ENCODE measurements at regions not wholly inside any gene's neighbourhood (a gene's known extent, or its start where the extent isn't known, plus 50 kb on each side); places are given as distances from the start of the nearest gene placed in this dataset.

GRCh38 chr6:43877463-43878126, 107.6 kb downstream of the VEGFA start:
- Histone ChIP-seq H3K27ac (ENCODE audit: low read depth, low read length) (no peak overlapping the region), H3K9ac (ENCODE audit: low read depth in 1 of 3, low read length in 3 of 3) (no peak overlapping the region), H3K9me3 (ENCODE audit: control insufficient read depth in 3 of 3, low read length in 3 of 3) (no peaks in the 10 kb centered on the region), H3K4me3 (ENCODE audit: low read length in 3 of 3) (no peak overlapping the region), H3K4me1 (ENCODE audit: control insufficient read depth in 3 of 3, insufficient read depth in 3 of 3, low read length in 3 of 3) (peaks cover 7 to 11% (median 10%) of the 10 kb centered on the region in 3 donors), H3K36me3 (ENCODE audit: control insufficient read depth in 3 of 3, insufficient read depth in 3 of 3, low read length in 3 of 3) (no peaks in the 10 kb centered on the region), H3K27me3 (ENCODE audit: control insufficient read depth in 3 of 3, insufficient read depth in 3 of 3, low read length in 3 of 3) (no peaks in the 10 kb centered on the region)

- Histone ChIP-seq H3K4me1 (ENCODE audit: control insufficient read depth in 3 of 3, insufficient read depth in 3 of 3, low read length in 3 of 3) (peaks cover 7 to 11% (median 10%) of the 10 kb centered on the region in 3 donors), H3K36me3 (ENCODE audit: control insufficient read depth in 3 of 3, insufficient read depth in 3 of 3, low read length in 3 of 3) (no peaks in the 10 kb centered on the region), H3K4me3 (ENCODE audit: low read length in 3 of 3) (no peak overlapping the region)
These were observed 107.0 kb downstream of the VEGFA start for GRCh38 chr6:43877036-43877435.

DNA sequence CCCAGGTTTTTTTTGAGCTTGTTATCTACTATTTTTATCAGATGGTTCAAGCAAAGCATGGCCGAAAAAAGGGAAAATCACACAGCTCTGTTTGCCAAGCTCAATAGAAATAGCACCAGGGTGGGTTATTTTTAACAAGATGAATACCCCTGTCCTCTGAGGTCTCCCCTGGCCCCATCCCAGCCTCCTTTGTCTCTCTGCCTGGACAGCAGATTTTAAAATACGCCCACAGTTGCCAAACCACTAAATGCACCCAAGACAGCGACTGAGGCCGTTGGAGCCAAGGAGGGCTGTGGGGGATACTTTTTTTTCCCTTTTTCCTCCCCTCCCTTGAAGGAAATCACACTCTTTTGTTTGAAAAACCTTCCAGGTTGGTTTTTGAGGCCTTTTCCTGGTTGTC, 106.6 kb downstream of the VEGFA start:
- H3K4me1 ChIP-seq (ENCODE audit: control insufficient read depth in 3 of 3, insufficient read depth in 3 of 3, low read length in 3 of 3) = peaks cover 7 to 11% (median 10%) of the 10 kb centered on the region in 3 donors
- H3K9ac ChIP-seq (ENCODE audit: low read depth in 1 of 3, low read length in 3 of 3) = no peak overlapping the region
- H3K27ac ChIP-seq (ENCODE audit: low read depth, low read length) = no peak overlapping the region
- H3K9me3 ChIP-seq (ENCODE audit: control insufficient read depth in 3 of 3, low read length in 3 of 3) = no peaks in the 10 kb centered on the region
- H3K4me3 ChIP-seq (ENCODE audit: low read length in 3 of 3) = no peak overlapping the region
- H3K27me3 ChIP-seq (ENCODE audit: control insufficient read depth in 3 of 3, insufficient read depth in 3 of 3, low read length in 3 of 3) = no peaks in the 10 kb centered on the region
- H3K36me3 ChIP-seq (ENCODE audit: control insufficient read depth in 3 of 3, insufficient read depth in 3 of 3, low read length in 3 of 3) = no peaks in the 10 kb centered on the region

More at GRCh38 chr6:43877036-43877435, 107.0 kb downstream of the VEGFA start:
- H3K9ac ChIP-seq (ENCODE audit: low read depth in 1 of 3, low read length in 3 of 3) = no peak overlapping the region
- H3K27ac ChIP-seq (ENCODE audit: low read depth, low read length) = no peak overlapping the region
- no peaks in the 10 kb centered on the region for H3K9me3 ChIP-seq (ENCODE audit: control insufficient read depth in 3 of 3, low read length in 3 of 3)
- no peaks in the 10 kb centered on the region for H3K27me3 ChIP-seq (ENCODE audit: control insufficient read depth in 3 of 3, insufficient read depth in 3 of 3, low read length in 3 of 3)

- Histone ChIP-seq H3K9me3 (ENCODE audit: control insufficient read depth in 3 of 3, low read length in 3 of 3) (no peaks in the 10 kb centered on the region), H3K27ac (ENCODE audit: low read depth, low read length) (no peak overlapping the region), H3K27me3 (ENCODE audit: control insufficient read depth in 3 of 3, insufficient read depth in 3 of 3, low read length in 3 of 3) (no peaks in the 10 kb centered on the region), H3K36me3 (ENCODE audit: control insufficient read depth in 3 of 3, insufficient read depth in 3 of 3, low read length in 3 of 3) (no peaks in the 10 kb centered on the region), H3K4me1 (ENCODE audit: control insufficient read depth in 3 of 3, insufficient read depth in 3 of 3, low read length in 3 of 3) (peaks cover 7 to 11% (median 10%) of the 10 kb centered on the region in 3 donors), H3K4me3 (ENCODE audit: low read length in 3 of 3) (no peak overlapping the region), H3K9ac (ENCODE audit: low read depth in 1 of 3, low read length in 3 of 3) (no peak overlapping the region)
These were observed 106.0 kb downstream of the VEGFA start for GRCh38 chr6:43875849-43876572.

DNA sequence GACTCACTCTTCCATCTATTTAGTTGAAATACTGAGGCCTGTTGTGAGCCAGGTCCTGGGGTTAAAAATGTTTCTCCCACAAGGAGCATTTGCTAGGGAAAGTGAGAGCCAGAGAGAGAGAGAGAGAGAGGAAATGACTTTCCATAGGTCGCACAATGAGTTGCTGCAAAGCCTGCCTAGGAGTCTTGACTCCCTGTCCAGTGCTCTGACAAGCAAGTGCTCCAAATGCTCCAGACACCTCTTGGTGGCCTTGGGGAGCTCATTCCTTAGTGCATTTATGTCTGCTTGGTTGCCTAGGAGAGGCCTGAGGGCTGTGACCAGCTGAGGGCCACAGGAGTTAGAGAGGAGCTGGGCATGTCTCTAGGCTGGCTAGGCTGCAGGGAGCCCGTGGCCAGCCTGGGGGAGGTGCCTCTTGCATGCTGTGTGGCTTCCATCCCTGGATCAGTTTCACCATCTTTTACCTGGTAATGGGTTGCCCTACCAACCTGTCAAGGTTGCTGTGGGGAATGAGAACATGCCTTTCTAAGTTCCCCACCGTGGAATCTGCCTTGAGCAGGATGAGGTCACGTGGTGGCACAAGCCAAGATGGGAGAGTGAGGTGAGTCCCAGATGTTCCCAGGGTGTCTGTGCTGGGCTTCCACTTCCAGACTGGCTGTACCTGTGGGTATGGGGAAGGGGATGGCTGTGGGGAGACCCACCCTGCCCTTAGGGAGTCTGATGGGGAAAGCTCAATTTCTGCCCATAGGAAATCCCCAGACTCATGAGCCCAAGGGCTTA, 105.0 kb downstream of the VEGFA start:
- no peak overlapping the region for H3K27ac ChIP-seq (ENCODE audit: low read depth, low read length)
- peaks cover 7 to 12% (median 11%) of the 10 kb centered on the region in 3 donors for H3K4me1 ChIP-seq (ENCODE audit: control insufficient read depth in 3 of 3, insufficient read depth in 3 of 3, low read length in 3 of 3)
- H3K27me3 ChIP-seq (ENCODE audit: control insufficient read depth in 3 of 3, insufficient read depth in 3 of 3, low read length in 3 of 3) = no peaks in the 10 kb centered on the region
- no peak overlapping the region for H3K4me3 ChIP-seq (ENCODE audit: low read length in 3 of 3)
- H3K9me3 ChIP-seq (ENCODE audit: control insufficient read depth in 3 of 3, low read length in 3 of 3) = no peaks in the 10 kb centered on the region
- H3K9ac ChIP-seq (ENCODE audit: low read depth in 1 of 3, low read length in 3 of 3) = no peak overlapping the region
- no peaks in the 10 kb centered on the region for H3K36me3 ChIP-seq (ENCODE audit: control insufficient read depth in 3 of 3, insufficient read depth in 3 of 3, low read length in 3 of 3)

DNA sequence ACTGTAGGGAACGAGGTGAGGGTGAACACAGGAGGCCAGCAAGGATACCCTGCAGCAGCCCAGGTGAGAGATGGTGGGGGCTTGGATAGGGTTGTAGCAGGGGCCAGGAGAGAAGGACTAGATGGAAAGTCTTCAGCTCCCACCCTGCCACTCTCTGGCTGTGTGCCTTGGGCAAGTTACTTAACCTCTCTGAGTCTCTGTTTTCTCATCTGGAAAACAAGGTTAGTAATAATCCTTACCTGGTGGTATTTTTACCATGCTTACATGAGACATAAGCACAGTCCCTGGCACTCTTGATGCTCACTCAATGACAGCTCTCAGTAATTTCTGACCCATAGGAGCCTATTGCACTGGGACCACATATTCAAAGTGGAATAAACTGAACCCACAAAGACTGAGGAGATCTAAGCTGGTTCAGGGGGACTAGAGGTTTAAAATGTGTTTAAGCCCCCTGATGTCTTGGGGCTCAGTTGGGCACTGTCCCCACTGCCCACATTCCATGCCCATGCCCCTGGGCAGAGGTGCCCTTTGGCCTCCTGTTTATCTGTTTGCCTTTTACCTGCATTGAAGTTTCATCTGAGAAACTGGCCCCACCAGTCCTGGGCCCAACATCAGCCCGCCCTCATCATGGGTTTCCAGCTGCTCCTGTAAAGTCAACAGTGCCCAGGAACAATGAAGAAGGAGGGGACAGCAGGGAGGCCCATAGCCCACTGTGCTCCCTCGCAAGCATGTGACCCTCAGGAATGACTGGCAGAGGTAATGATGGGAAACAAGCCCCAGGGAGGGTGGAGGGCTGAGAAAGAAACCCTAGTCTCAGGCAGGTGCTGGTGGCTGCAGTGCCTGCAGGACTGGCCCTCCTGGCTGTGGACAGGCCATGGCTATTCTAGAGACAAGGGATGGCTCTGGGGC, 104.0 kb downstream of the VEGFA start:
- peaks cover 9 to 21% (median 13%) of the 10 kb centered on the region in 3 donors for H3K4me1 ChIP-seq (ENCODE audit: control insufficient read depth in 3 of 3, insufficient read depth in 3 of 3, low read length in 3 of 3)
- H3K9me3 ChIP-seq (ENCODE audit: control insufficient read depth in 3 of 3, low read length in 3 of 3) = no peaks in the 10 kb centered on the region
- H3K27ac ChIP-seq (ENCODE audit: low read depth, low read length) = no peak overlapping the region
- H3K9ac ChIP-seq (ENCODE audit: low read depth in 1 of 3, low read length in 3 of 3) = no peak overlapping the region
- peaks cover 0 to 3% (median 0%) of the 10 kb centered on the region in 3 donors for H3K27me3 ChIP-seq (ENCODE audit: control insufficient read depth in 3 of 3, insufficient read depth in 3 of 3, low read length in 3 of 3)
- H3K36me3 ChIP-seq (ENCODE audit: control insufficient read depth in 3 of 3, insufficient read depth in 3 of 3, low read length in 3 of 3) = no peaks in the 10 kb centered on the region
- no peak overlapping the region for H3K4me3 ChIP-seq (ENCODE audit: low read length in 3 of 3)

DNA sequence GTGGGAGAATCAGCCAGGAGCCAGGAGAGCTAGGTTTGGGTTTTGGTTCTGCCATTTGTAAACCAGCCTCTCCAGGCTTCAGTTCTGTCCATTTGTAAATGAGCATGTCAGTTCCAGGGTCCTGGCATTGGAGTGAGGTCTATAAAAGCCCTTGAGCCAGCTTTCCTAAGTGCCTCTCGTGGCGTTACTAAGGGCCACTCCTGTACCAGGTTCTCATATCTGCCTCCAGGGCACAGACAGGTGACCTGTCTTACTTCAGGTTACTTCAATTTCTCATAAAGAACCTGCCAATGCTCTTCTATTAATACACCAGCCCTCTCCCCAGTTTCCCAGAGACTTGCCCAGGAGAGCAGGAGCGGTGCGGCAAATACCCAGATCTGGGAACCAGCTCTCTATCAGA, 101.9 kb downstream of the VEGFA start:
- Histone ChIP-seq H3K9ac (ENCODE audit: low read depth in 1 of 3, low read length in 3 of 3) (no peak overlapping the region), H3K36me3 (ENCODE audit: control insufficient read depth in 3 of 3, insufficient read depth in 3 of 3, low read length in 3 of 3) (no peaks in the 10 kb centered on the region), H3K27ac (ENCODE audit: low read depth, low read length) (no peak overlapping the region), H3K9me3 (ENCODE audit: control insufficient read depth in 3 of 3, low read length in 3 of 3) (no peaks in the 10 kb centered on the region), H3K4me3 (ENCODE audit: low read length in 3 of 3) (no peak overlapping the region), H3K4me1 (ENCODE audit: control insufficient read depth in 3 of 3, insufficient read depth in 3 of 3, low read length in 3 of 3) (peaks cover 6 to 21% (median 11%) of the 10 kb centered on the region in 3 donors), H3K27me3 (ENCODE audit: control insufficient read depth in 3 of 3, insufficient read depth in 3 of 3, low read length in 3 of 3) (peaks cover 0 to 10% (median 0%) of the 10 kb centered on the region in 3 donors)

- Histone ChIP-seq H3K9ac (ENCODE audit: low read depth in 1 of 3, low read length in 3 of 3) (no peak overlapping the region), H3K9me3 (ENCODE audit: control insufficient read depth in 3 of 3, low read length in 3 of 3) (no peaks in the 10 kb centered on the region), H3K27me3 (ENCODE audit: control insufficient read depth in 3 of 3, insufficient read depth in 3 of 3, low read length in 3 of 3) (peaks cover 0 to 10% (median 0%) of the 10 kb centered on the region in 3 donors), H3K4me3 (ENCODE audit: low read length in 3 of 3) (no peak overlapping the region), H3K27ac (ENCODE audit: low read depth, low read length) (no peak overlapping the region), H3K36me3 (ENCODE audit: control insufficient read depth in 3 of 3, insufficient read depth in 3 of 3, low read length in 3 of 3) (no peaks in the 10 kb centered on the region), H3K4me1 (ENCODE audit: control insufficient read depth in 3 of 3, insufficient read depth in 3 of 3, low read length in 3 of 3) (peaks cover 2 to 17% (median 5%) of the 10 kb centered on the region in 3 donors)
These were observed 101.3 kb downstream of the VEGFA start for GRCh38 chr6:43871284-43871683.

GRCh38 chr6:43870660-43871061, 100.7 kb downstream of the VEGFA start:
- Histone ChIP-seq H3K9me3 (ENCODE audit: control insufficient read depth in 3 of 3, low read length in 3 of 3) (no peaks in the 10 kb centered on the region), H3K27me3 (ENCODE audit: control insufficient read depth in 3 of 3, insufficient read depth in 3 of 3, low read length in 3 of 3) (peaks cover 0 to 10% (median 0%) of the 10 kb centered on the region in 3 donors), H3K4me1 (ENCODE audit: control insufficient read depth in 3 of 3, insufficient read depth in 3 of 3, low read length in 3 of 3) (peaks cover 2 to 12% (median 2%) of the 10 kb centered on the region in 3 donors), H3K9ac (ENCODE audit: low read depth in 1 of 3, low read length in 3 of 3) (no peak overlapping the region), H3K4me3 (ENCODE audit: low read length in 3 of 3) (no peak overlapping the region), H3K36me3 (ENCODE audit: control insufficient read depth in 3 of 3, insufficient read depth in 3 of 3, low read length in 3 of 3) (no peaks in the 10 kb centered on the region), H3K27ac (ENCODE audit: low read depth, low read length) (no peak overlapping the region)
